LNCaP clone FGC (cell line): ENCODE measurements at regions not wholly inside any gene's neighbourhood (a gene's known extent, or its start where the extent isn't known, plus 50 kb on each side); places are given as distances from the start of the nearest gene placed in this dataset.

Source experiments
- DNase-seq: peaks from one replicate; pipeline ENCODE4 v3.0.0-alpha.2; 2011; ENCODE audit warnings: low read depth
- H3K4me3 ChIP-seq: 2 replicates; pipeline ENCODE4 v1.5.1; 2011; ENCODE audit warnings: mild to moderate bottlenecking, low read depth, low read length, control low read depth
- CTCF ChIP-seq: IDR thresholded peaks from 2 replicates; pipeline ENCODE4 v1.5.1; 2012; ENCODE audit warnings: mild to moderate bottlenecking; ENCODE audit not compliant: control insufficient read depth, insufficient read depth; ENCODE audit errors: extremely low read depth

GRCh38 chr7:155360495-155361345 lies 63.0 kb downstream of the INSIG1 start:
- DNase-seq, result no peak
- no peak for TF ChIP-seq CTCF
- no peak overlapping the region for H3K4me3 ChIP-seq

- no peak for DNase-seq
- H3K4me3 ChIP-seq, result no peak overlapping the region
- no peak for TF ChIP-seq CTCF
Measured at GRCh38 chr7:155361346-155361680, 63.6 kb downstream of the INSIG1 start.

GRCh38 chr7:155361947-155362346 lies 64.3 kb downstream of the INSIG1 start:
- DNase-seq, result no peak
- no peak overlapping the region for H3K4me3 ChIP-seq
- TF ChIP-seq CTCF, result no peak

- TF ChIP-seq CTCF, result no peak
- DNase-seq, result no peak
- H3K4me3 ChIP-seq, result no peak overlapping the region
Measured at GRCh38 chr7:155362380-155363145, 64.9 kb downstream of the INSIG1 start.

- no peak for TF ChIP-seq CTCF
- H3K4me3 ChIP-seq, result no peak overlapping the region
- no peak for DNase-seq
Measured at GRCh38 chr7:155363146-155363539, 65.5 kb downstream of the INSIG1 start.

GRCh38 chr7:155363852-155364600 lies 66.3 kb downstream of the INSIG1 start:
- TF ChIP-seq CTCF, result peak; percentile 50
- H3K4me3 ChIP-seq, result no peak overlapping the region
- DNase-seq, result no peak
